ENCODE measurements at regions not wholly inside any gene's neighbourhood (a gene's known extent, or its start where the extent isn't known, plus 50 kb on each side); places are given as distances from the start of the nearest gene placed in this dataset.

- H3K27ac ChIP-seq: no peak overlapping the region
- no peak for DNase-seq (ENCODE audit: low spot score in 2 of 2)
- intact Hi-C loops (cut with DNase I; ENCODE audit: low total_unique reads): no loop called here
- H3K27me3 ChIP-seq: no peaks in the 10 kb centered on the region
- no peak overlapping the region for H3K4me3 ChIP-seq
- TF ChIP-seq POLR2A (IDR thresholded peaks at IDR 0.05): no peak
- peaks cover 0 to 21% of the 10 kb centered on the region in 2 donors for H3K9me3 ChIP-seq
- H3K4me1 ChIP-seq: no peaks in the 10 kb centered on the region
- H3K36me3 ChIP-seq: no peaks in the 10 kb centered on the region
Measured at GRCh38 chr11:131122448-131122847, 206.2 kb upstream of the SNX19 start.

- TF ChIP-seq POLR2AphosphoS5 (IDR thresholded peaks at IDR 0.05): no peak
- DNase-seq (ENCODE audit: low spot score in 2 of 2): no peak
- Histone ChIP-seq H3K27ac (no peak overlapping the region), H3K4me3 (no peak overlapping the region), H3K9me3 (peaks cover 13 to 33% of the 10 kb centered on the region in 2 donors), H3K4me1 (no peaks in the 10 kb centered on the region), H3K27me3 (no peaks in the 10 kb centered on the region), H3K36me3 (no peaks in the 10 kb centered on the region)
- intact Hi-C loops (cut with DNase I; ENCODE audit: low total_unique reads): no loop called here
Measured at GRCh38 chr11:131129474-131129873, 213.2 kb upstream of the SNX19 start.

GRCh38 chr11:131135611-131136010, 219.3 kb upstream of the SNX19 start:
- no peak overlapping the region for H3K4me3 ChIP-seq
- no peaks in the 10 kb centered on the region for H3K27me3 ChIP-seq
- no peaks in the 10 kb centered on the region for H3K36me3 ChIP-seq
- no peaks in the 10 kb centered on the region for H3K4me1 ChIP-seq
- H3K27ac ChIP-seq: no peak overlapping the region
- H3K9me3 ChIP-seq: no peaks in the 10 kb centered on the region
- no peak for DNase-seq (ENCODE audit: low spot score in 2 of 2)
- TF ChIP-seq, protein P1, sequence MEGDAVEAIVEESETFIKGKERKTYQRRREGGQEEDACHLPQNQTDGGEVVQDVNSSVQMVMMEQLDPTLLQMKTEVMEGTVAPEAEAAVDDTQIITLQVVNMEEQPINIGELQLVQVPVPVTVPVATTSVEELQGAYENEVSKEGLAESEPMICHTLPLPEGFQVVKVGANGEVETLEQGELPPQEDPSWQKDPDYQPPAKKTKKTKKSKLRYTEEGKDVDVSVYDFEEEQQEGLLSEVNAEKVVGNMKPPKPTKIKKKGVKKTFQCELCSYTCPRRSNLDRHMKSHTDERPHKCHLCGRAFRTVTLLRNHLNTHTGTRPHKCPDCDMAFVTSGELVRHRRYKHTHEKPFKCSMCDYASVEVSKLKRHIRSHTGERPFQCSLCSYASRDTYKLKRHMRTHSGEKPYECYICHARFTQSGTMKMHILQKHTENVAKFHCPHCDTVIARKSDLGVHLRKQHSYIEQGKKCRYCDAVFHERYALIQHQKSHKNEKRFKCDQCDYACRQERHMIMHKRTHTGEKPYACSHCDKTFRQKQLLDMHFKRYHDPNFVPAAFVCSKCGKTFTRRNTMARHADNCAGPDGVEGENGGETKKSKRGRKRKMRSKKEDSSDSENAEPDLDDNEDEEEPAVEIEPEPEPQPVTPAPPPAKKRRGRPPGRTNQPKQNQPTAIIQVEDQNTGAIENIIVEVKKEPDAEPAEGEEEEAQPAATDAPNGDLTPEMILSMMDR (IDR thresholded peaks at IDR 0.05): no peak
- TF ChIP-seq POLR2A (IDR thresholded peaks at IDR 0.05) (no peak), POLR2AphosphoS5 (IDR thresholded peaks at IDR 0.05) (no peak)
- intact Hi-C loops (cut with DNase I; ENCODE audit: low total_unique reads): no loop called here

DNA sequence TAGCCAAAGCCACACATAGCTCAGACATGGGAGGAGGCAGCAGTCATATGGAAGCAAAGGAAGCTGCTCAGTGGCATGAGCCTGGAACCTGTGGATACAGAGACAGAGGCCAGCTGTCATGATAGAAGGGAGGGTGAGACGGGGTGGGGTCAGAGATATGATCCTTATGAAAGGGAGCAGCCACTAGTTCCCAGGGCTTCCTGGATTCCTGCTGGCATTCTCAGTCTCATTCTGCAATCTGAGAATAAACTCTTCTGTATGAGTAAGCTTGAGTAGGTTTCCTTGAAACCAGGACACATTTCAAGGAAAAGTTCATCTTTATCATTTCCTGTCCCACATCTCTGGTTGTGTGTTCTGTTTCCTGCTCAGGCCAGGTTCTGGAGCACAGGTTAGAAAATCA, 220.2 kb upstream of the SNX19 start:
- Histone ChIP-seq H3K27ac (no peak overlapping the region), H3K9me3 (no peaks in the 10 kb centered on the region), H3K4me3 (no peak overlapping the region), H3K36me3 (no peaks in the 10 kb centered on the region), H3K4me1 (no peaks in the 10 kb centered on the region), H3K27me3 (no peaks in the 10 kb centered on the region)
- DNase-seq (ENCODE audit: low spot score in 2 of 2): no peak
- intact Hi-C loops (cut with DNase I; ENCODE audit: low total_unique reads): no loop called here
- TF ChIP-seq POLR2A (IDR thresholded peaks at IDR 0.05): no peak
- TF ChIP-seq, protein P1 (IDR thresholded peaks at IDR 0.05): no peak
- no peak for TF ChIP-seq POLR2AphosphoS5 (IDR thresholded peaks at IDR 0.05)

GRCh38 chr11:131137046-131137445, 220.8 kb upstream of the SNX19 start:
- no peak overlapping the region for H3K27ac ChIP-seq
- H3K36me3 ChIP-seq: no peaks in the 10 kb centered on the region
- H3K4me3 ChIP-seq: no peak overlapping the region
- TF ChIP-seq POLR2AphosphoS5 (IDR thresholded peaks at IDR 0.05) (no peak), POLR2A (IDR thresholded peaks at IDR 0.05) (no peak)
- TF ChIP-seq, protein P1 (IDR thresholded peaks at IDR 0.05): no peak
- intact Hi-C loops (cut with DNase I; ENCODE audit: low total_unique reads): no loop called here
- H3K9me3 ChIP-seq: no peaks in the 10 kb centered on the region
- DNase-seq (ENCODE audit: low spot score in 2 of 2): no peak
- no peaks in the 10 kb centered on the region for H3K27me3 ChIP-seq
- H3K4me1 ChIP-seq: no peaks in the 10 kb centered on the region

DNA sequence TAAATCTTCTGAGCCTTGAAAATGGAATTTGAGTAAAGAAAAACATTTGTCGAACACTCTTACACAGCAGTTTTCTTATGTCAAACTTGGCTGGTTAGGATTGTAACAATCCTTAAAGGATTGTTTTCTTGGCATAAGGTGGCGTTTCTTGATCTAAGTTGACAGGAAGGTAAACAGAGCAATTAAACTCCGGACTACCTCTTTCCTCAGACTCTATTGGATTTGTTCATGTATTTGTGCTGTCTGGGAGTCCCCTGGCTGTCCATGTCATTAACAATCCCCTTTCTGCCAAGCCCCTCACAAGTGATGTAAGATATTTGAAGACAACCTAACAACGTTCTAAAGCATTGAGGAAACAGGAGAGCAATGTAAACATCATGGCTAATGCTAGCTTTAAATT, 222.5 kb upstream of the SNX19 start:
- TF ChIP-seq POLR2A (IDR thresholded peaks at IDR 0.05) (no peak), POLR2AphosphoS5 (IDR thresholded peaks at IDR 0.05) (no peak)
- TF ChIP-seq, protein P1 (IDR thresholded peaks at IDR 0.05): no peak
- no peaks in the 10 kb centered on the region for H3K27me3 ChIP-seq
- intact Hi-C loops (cut with DNase I; ENCODE audit: low total_unique reads): no loop called here
- no peak overlapping the region for H3K27ac ChIP-seq
- H3K9me3 ChIP-seq: no peaks in the 10 kb centered on the region
- no peak overlapping the region for H3K4me3 ChIP-seq
- H3K4me1 ChIP-seq: no peaks in the 10 kb centered on the region
- H3K36me3 ChIP-seq: no peaks in the 10 kb centered on the region
- DNase-seq (ENCODE audit: low spot score in 2 of 2): no peak
